ENCODE measurements at regions not wholly inside any gene's neighbourhood (a gene's known extent, or its start where the extent isn't known, plus 50 kb on each side); places are given as distances from the start of the nearest gene placed in this dataset.
"Not testable (repeated sequence)": the region's sequence is repeated elsewhere in the genome, so short reads cannot be mapped to it uniquely, and the experiment has no call there.

DNA sequence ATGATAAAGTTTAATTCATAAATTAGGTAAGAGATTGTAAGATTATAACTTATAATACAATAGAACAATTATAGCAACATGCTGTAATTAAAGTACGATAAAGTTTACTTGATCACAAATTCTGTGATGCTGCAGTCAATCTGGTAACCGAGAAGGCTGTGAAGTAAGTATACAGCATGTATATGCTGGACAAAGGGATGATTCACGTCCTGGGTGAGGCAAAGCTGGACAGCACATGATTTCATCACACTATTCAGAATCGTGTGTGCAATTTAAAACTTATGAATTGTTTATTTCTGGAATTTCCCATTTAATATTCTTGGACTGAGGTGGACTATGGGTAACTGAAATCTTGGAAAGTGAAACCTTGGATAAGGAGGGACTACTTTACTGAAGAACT lies 522.2 kb upstream of the CNTNAP5 start:
- H3K4me1 ChIP-seq, result no peaks in the 10 kb centered on the region
- TF ChIP-seq, protein P1, sequence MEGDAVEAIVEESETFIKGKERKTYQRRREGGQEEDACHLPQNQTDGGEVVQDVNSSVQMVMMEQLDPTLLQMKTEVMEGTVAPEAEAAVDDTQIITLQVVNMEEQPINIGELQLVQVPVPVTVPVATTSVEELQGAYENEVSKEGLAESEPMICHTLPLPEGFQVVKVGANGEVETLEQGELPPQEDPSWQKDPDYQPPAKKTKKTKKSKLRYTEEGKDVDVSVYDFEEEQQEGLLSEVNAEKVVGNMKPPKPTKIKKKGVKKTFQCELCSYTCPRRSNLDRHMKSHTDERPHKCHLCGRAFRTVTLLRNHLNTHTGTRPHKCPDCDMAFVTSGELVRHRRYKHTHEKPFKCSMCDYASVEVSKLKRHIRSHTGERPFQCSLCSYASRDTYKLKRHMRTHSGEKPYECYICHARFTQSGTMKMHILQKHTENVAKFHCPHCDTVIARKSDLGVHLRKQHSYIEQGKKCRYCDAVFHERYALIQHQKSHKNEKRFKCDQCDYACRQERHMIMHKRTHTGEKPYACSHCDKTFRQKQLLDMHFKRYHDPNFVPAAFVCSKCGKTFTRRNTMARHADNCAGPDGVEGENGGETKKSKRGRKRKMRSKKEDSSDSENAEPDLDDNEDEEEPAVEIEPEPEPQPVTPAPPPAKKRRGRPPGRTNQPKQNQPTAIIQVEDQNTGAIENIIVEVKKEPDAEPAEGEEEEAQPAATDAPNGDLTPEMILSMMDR (IDR thresholded peaks at IDR 0.05), result no peak
- H3K27ac ChIP-seq, result no peak overlapping the region
- H3K27me3 ChIP-seq, result no peaks in the 10 kb centered on the region
- H3K36me3 ChIP-seq, result no peaks in the 10 kb centered on the region
- DNase-seq, result no peak
- no peak overlapping the region for H3K4me3 ChIP-seq
- intact Hi-C loops (cut with DNase I), result no loop called here
- no peak for ATAC-seq
- no peaks in the 10 kb centered on the region for H3K9me3 ChIP-seq

DNA sequence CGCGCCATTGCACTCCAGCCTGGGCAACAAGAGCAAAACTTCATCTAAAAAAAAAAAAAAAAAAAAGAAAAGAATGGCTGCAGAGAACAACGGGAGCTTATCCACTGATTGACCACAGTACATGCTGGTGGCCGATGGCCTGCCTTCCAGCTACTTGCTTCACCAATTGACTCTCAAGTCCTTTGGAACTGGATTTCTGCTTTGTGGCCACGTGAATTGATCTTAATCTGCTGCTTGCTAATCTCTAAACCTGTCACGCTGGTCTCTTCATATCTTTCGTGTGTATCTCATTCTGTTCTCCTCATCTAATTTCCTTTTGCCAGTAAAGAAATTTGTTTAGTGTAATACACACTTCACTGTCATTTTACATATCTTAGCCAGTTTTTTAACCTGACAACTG lies 512.5 kb upstream of the CNTNAP5 start:
- H3K9me3 ChIP-seq, result no peaks in the 10 kb centered on the region
- ATAC-seq, result no peak
- no peaks in the 10 kb centered on the region for H3K4me1 ChIP-seq
- TF ChIP-seq, protein P1 (IDR thresholded peaks at IDR 0.05), result no peak
- H3K27me3 ChIP-seq, result no peaks in the 10 kb centered on the region
- no peak overlapping the region for H3K4me3 ChIP-seq
- intact Hi-C loops (cut with DNase I), result no loop called here
- H3K27ac ChIP-seq, result no peak overlapping the region
- DNase-seq, result no peak
- no peaks in the 10 kb centered on the region for H3K36me3 ChIP-seq

DNA sequence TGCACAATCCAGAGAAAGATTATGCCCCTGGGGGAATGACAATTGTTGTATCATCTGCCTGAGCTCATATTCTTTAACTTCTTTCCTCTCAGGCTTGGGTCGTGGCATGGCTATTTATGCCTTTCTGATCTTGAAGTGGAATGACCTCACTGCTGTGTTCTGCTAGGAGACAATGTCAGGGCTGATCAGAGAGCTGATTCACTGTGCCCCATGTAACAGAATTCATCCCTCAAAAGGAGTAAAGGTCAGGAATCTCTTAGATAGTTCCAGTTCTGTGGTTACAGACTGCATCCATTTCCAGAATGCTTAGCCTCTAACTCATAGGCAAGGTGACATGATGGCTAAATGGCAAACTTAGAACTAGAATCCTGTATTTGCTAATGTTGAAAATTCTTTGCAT lies 511.7 kb upstream of the CNTNAP5 start:
- no peaks in the 10 kb centered on the region for H3K36me3 ChIP-seq
- no peak for DNase-seq

DNA sequence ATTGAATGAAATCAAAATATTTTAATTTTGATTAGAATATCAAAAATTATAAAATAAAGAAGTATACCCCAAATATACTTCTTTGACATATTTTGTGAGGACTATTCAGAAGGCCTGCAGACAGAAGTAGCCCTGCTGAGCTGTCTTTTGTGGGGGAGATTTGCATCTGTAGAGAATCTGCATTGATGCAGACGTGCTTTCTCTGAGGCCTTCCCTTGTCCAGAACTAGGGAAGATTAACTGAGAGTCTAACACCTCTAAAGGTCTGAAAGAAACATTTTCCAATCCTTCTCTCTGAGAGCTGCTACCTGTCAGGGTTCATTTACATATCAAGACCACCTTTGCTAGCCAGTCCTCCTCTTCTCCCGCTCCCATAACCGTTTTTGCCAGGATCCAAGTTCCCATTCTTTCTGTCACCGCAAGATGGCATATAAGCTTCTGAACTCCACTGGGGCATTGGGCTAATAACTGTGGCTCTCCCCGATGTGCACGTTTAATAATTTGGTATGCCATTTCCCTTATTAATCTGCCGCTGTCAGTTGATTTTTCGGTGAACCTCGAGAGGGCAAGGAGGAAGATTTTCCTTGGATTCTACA lies 510.4 kb upstream of the CNTNAP5 start:
- no peak for ATAC-seq
- no peaks in the 10 kb centered on the region for H3K36me3 ChIP-seq
- no peaks in the 10 kb centered on the region for H3K4me1 ChIP-seq
- no peak overlapping the region for H3K4me3 ChIP-seq
- TF ChIP-seq, protein P1 (IDR thresholded peaks at IDR 0.05), result no peak
- DNase-seq, result no peak
- no peaks in the 10 kb centered on the region for H3K27me3 ChIP-seq
- intact Hi-C loops (cut with DNase I), result no loop called here
- H3K9me3 ChIP-seq, result no peaks in the 10 kb centered on the region
- H3K27ac ChIP-seq, result no peak overlapping the region

More for the DNA sequence above, 511.7 kb upstream of the CNTNAP5 start:
- Histone ChIP-seq H3K4me1 (no peaks in the 10 kb centered on the region), H3K27me3 (no peaks in the 10 kb centered on the region), H3K9me3 (no peaks in the 10 kb centered on the region), H3K27ac (no peak overlapping the region), H3K4me3 (no peak overlapping the region)
- TF ChIP-seq, protein P1 (IDR thresholded peaks at IDR 0.05), result no peak
- ATAC-seq, result no peak
- intact Hi-C loops (cut with DNase I), result no loop called here

DNA sequence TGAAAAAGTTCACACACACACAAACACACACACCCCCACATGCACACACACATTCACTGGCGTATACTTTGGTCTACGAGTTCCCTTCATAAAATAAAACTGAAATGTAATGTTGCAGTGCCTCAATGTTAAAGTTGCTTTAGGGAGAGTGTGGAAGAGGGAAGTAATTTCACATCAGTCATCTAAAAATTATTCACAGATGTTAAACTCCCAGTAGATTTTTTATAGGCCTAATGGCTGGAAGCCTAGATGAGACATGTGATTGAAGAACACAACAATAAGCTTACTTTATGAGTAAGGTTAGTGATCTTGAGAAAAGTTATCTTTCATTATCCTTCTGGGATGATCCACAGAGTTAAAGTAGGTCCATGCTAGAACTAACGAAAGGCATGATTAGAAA lies 506.7 kb upstream of the CNTNAP5 start:
- no peaks in the 10 kb centered on the region for H3K27me3 ChIP-seq
- intact Hi-C loops (cut with DNase I), result no loop called here
- no peaks in the 10 kb centered on the region for H3K9me3 ChIP-seq
- H3K27ac ChIP-seq, result no peak overlapping the region
- DNase-seq (no peak), ATAC-seq (no peak)
- no peak overlapping the region for H3K4me3 ChIP-seq
- H3K4me1 ChIP-seq, result no peaks in the 10 kb centered on the region
- TF ChIP-seq, protein P1 (IDR thresholded peaks at IDR 0.05), result no peak
- H3K36me3 ChIP-seq, result no peaks in the 10 kb centered on the region

DNA sequence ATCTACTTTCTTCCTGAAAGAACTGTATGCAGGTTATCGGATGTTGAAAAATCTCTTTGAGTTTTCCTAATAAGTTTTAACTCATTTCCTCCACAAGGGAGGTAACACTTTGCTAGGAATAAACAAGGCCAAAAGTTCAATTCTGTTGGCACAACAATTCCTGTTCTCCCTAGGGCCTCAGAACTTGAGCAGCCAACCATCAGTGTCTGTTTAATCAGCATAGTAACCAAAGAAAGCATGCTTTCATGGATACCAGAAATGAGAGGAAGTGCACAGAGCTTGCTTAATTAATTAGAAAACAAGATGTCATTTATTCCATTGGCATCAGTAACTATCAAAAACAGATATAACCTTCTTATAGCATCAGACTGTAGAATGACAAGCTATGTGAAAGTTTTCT lies 503.2 kb upstream of the CNTNAP5 start:
- no peak overlapping the region for H3K27ac ChIP-seq
- H3K4me1 ChIP-seq, result no peaks in the 10 kb centered on the region
- H3K9me3 ChIP-seq, result no peaks in the 10 kb centered on the region
- DNase-seq (no peak), ATAC-seq (no peak)
- intact Hi-C loops (cut with DNase I), result no loop called here
- no peak overlapping the region for H3K4me3 ChIP-seq
- H3K36me3 ChIP-seq, result no peaks in the 10 kb centered on the region
- TF ChIP-seq, protein P1 (IDR thresholded peaks at IDR 0.05), result no peak
- H3K27me3 ChIP-seq, result no peaks in the 10 kb centered on the region

DNA sequence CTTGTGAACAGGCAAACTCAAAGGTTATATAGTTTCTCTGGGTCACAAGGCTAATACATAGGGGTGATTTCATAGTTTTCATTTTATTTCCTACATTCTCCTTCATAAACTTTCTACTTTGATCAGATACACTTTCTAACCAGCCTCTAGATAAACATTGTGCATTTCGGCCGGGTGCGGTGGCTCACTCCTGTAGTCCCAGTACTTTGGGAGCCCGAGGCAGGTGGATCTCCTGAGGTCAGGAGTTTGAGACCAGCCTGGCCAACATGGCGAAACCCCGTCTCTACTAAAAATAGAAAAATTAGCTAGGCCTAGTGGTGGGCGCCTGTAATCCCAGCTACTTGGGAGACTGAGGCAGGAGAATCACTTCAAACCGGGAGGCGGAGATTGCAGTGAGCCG lies 502.6 kb upstream of the CNTNAP5 start:
- H3K9me3 ChIP-seq; H3K36me3 ChIP-seq; intact Hi-C loops (cut with DNase I); H3K4me3 ChIP-seq; H3K27ac ChIP-seq; DNase-seq; H3K4me1 ChIP-seq; ATAC-seq; H3K27me3 ChIP-seq: not testable (repeated sequence)
